SK-N-SH (cell line): ENCODE measurements at regions not wholly inside any gene's neighbourhood (a gene's known extent, or its start where the extent isn't known, plus 50 kb on each side); places are given as distances from the start of the nearest gene placed in this dataset.

Source experiments
- EP300 ChIP-seq, 2 experiments: IDR thresholded peaks; 2 replicates each; pipeline versions ENCODE4 v1.4.0 to v1.6.1; 2012; ENCODE audit warnings: borderline replicate concordance in 1 of 2, low read depth in 1 of 2, low read length in 1 of 2
- SIN3A ChIP-seq: IDR thresholded peaks from 2 replicates; pipeline ENCODE4 v1.6.1; 2012; ENCODE audit warnings: low read depth, mild to moderate bottlenecking, low read length, moderate library complexity, borderline replicate concordance
- TF ChIP-seq, protein P1 (sequence below): fragments of 200-600 bp; sonication (generic); IDR thresholded peaks from 2 replicates; pipeline ENCODE4 v1.6.1; 2017; ENCODE audit warnings: antibody characterized with exemption, mild to moderate bottlenecking, moderate library complexity

DNA sequence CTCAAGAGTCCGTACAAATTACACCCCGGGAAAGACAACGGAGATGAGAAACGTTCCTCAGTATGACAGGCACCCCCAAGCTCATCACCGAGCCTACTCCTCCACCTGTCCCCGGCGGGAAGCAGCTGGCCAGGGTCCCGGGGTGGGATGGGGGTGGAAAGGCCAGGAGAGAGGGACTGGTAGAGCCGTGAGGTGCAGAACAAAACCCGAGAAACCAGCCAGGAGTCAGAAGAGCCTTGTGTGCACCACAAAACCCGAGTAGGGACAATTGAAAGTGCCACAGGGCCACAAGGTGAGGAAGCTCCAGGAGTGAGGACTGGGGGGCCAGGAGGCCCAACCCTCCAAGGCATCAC is 75.5 kb upstream of the SALL3 start:
- TF ChIP-seq, protein P1, sequence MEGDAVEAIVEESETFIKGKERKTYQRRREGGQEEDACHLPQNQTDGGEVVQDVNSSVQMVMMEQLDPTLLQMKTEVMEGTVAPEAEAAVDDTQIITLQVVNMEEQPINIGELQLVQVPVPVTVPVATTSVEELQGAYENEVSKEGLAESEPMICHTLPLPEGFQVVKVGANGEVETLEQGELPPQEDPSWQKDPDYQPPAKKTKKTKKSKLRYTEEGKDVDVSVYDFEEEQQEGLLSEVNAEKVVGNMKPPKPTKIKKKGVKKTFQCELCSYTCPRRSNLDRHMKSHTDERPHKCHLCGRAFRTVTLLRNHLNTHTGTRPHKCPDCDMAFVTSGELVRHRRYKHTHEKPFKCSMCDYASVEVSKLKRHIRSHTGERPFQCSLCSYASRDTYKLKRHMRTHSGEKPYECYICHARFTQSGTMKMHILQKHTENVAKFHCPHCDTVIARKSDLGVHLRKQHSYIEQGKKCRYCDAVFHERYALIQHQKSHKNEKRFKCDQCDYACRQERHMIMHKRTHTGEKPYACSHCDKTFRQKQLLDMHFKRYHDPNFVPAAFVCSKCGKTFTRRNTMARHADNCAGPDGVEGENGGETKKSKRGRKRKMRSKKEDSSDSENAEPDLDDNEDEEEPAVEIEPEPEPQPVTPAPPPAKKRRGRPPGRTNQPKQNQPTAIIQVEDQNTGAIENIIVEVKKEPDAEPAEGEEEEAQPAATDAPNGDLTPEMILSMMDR: no peak
- no peak for TF ChIP-seq SIN3A
- TF ChIP-seq EP300 (IDR thresholded peaks at IDR 0.05; ENCODE audit: borderline replicate concordance in 1 of 2, low read depth in 1 of 2, low read length in 1 of 2): no peak
